HG02852 (cell line): ENCODE measurements at regions not wholly inside any gene's neighbourhood (a gene's known extent, or its start where the extent isn't known, plus 50 kb on each side); places are given as distances from the start of the nearest gene placed in this dataset.

Experiments used
- ATAC-seq: cut with Tn5 transposase; IDR thresholded peaks from one replicate; pipeline ENCODE4 v1.9.1; 2021; ENCODE audit warnings: mild to moderate bottlenecking, moderate library complexity; ENCODE audit not compliant: unreplicated experiment

DNA sequence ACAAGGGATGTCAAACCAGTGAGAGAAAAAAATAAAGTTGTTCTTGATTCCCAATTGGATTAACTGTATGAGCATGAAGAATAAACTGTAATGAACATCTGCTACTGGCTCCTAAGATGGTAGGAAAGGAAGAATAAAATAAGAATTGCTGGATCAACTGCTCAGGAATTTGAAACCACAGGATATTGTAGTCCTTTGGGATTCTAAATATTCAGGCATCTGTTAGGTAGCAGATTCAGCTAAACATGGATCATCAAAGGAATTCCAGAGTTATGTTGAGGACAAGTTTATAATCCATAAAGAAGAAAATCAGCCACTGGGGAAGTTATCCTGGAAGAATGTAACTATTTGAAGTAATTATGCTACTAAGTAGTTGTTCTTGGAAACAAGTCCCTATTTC is 65.8 kb downstream of the ISL1 start:
- ATAC-seq = no peak

DNA sequence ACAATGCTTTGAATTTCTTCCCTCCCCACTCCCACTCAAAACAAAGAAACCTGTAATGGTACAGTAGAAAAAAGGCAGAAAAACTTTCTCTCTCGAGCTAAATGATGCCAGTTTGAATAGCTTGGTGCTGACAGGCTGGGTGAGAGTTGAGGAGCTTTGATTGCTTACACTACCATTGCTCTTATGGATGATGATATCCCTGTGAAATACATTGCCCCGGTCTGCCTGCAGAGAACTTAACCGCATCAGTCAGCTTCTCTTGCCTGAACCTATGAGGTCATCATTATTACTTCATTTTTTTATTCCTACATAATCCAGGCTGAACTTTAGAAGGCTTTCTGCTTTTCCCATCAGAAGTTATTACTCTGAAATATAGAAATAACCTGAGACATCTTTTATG is 69.3 kb downstream of the ISL1 start:
- ATAC-seq = no peak

DNA sequence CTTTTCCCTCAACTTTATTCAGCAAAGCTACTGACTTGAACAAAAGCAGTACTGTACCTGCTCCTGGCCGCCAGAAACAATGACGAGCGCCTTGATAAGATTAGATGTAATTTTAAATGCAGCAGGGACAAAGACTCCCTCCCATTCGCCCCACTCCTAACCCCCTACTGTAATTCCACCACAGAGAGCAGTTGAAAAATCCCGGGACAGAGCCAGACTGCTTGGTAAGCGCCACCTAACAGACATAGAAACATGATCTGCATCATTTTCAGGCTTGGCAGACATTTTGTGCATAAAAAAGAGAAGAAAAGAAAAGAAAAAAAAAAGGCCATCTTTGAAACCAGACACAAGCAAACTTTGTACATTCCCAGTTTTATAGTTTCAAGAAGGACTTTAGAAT is 81.9 kb downstream of the ISL1 start:
- no peak for ATAC-seq

DNA sequence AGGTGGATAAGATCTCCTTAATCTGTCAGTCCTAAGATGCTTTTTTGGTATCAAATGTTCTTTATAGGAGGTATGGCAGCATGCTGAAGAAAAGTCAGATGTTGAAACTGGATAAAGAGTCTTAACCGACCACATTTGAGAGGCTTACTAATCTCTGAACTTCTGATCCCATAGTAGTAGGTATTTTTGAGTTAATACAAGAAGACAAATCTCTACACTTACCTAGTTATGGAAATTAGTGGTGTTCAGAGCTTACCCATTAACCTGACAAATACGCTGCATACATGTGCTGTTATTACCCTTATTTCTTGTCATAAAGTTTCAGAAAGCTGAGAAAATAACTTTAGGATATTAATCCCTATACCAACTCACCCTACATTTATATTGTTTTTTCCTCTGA is 83.0 kb downstream of the ISL1 start:
- ATAC-seq = no peak

DNA sequence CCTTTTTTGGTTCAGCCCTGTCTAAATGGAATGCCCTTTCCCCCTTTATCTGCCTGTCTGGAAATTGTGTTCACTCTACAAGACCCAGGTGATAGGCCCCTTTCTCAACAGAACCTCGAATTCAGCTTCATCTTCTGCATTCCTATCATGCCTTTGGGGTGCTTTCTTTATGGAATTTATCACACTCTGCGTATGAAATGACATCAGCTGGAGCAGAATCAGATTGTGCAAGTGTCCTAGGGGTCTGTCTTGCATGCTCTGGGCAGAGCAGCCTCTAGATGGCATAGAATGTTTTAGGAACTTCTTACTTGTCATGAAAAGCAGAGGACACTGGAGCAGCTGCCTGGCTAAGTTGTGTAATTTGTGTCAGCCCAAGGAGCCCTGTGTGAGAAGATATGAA is 84.9 kb downstream of the ISL1 start:
- no peak for ATAC-seq

DNA sequence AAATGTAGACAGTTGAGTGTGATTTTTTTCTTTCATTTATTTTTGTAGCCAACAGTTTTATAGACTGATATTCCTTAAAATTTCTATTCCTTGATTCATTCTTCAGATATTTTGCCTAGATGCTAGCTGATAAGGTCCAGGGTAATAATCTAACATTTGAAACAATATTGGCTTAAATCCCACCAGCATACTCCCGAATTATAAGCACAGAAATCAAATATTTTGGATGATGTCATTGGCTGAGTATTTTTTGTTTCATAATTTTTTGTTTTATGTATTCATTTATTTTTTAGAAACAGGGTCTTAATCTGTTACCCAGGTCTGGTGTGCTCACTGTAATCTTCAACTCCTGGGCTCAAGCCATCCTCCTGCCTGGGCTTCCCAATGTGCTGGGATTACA is 88.4 kb downstream of the ISL1 start:
- no peak for ATAC-seq

DNA sequence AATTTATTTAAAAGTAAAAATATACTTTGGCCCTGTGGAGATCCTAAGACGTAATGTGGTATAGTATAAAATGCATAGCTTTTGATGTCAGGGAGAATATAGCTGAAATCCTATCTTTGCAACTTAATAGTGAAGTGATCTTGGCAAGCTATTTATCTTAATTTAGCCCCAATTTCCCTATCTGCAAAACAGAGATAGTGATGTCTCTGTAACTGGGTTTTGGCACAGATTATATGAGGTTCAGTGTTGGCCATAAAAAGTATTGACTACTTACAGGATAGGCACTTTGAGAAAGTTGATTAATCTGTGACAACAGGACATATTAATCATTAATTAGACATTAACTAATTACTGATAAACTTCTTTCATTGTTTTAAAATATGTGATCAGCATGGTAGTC is 89.2 kb downstream of the ISL1 start:
- ATAC-seq = no peak

DNA sequence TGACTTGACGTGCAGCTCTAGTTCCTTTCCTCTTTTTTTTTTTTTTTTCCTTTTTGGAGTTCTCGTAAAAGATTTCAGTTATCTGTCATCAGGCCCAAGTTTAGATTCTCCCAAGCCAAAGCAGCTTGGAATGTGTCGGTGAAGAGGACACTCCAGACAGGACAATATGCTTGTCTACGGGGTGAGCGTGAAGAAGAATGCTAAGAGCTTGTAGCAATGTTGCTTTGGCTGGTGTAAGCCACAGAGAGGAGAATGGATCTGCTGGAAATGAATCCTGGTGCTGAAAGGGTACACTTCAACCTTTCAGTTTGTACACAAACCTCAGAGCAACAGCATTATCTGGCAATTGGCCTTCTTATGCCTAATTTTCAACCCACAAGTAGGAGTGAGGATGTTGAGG is 92.4 kb downstream of the ISL1 start:
- no peak for ATAC-seq

DNA sequence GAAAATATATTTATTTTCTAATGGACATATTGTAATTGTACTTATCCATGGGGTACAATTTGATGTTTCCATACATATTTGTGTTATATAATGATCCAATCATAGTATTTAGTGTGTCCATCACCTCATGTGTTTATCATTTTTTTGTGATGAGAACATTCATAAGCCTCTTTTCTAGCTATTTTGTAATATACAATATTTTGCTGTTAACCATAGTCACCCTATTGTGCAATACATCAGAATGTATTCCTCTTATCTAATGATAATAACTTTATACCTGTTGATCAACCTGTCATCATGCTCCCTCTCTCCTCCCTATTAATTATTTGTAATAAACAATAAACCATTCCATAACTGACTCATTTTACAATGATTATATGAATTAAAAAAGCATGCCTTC is 93.2 kb downstream of the ISL1 start:
- ATAC-seq = no peak

DNA sequence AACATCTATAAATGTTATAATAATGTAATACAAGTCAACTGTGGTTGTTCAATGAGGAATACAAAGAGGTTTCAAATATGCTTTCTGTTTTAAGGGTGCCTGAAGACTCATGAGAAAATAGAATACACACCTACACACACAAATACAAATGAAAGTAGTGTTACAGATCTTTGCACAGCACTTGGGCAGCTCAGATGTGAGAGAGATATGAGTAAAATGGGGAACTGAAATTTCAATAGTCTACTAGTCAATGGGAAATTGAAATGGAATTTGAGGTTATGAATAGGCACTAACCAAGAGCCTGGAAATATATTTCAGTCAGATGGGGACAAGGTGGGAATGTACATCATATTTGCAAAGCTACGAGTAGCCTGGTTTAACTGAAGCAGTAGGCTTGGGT is 96.6 kb downstream of the ISL1 start:
- ATAC-seq = peak; percentile 92

DNA sequence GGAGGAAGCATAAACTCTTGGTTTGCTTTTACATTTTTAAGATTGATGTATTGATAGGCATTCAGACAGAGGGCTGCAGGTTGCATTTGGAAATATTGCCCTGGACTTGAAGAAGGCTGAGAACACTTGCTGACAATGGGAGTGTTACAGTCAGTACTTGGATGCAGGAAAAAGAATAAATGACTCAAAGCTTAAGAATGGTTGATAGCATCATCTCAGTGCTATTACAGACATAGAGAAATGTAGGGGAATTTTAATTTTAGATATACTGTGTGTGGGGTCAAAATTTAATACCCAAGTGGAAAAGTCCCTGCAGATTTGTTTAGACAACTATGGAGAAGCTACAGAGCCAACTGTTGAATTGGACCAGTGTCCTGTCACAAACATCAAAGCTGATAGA is 101.1 kb downstream of the ISL1 start:
- ATAC-seq = no peak

DNA sequence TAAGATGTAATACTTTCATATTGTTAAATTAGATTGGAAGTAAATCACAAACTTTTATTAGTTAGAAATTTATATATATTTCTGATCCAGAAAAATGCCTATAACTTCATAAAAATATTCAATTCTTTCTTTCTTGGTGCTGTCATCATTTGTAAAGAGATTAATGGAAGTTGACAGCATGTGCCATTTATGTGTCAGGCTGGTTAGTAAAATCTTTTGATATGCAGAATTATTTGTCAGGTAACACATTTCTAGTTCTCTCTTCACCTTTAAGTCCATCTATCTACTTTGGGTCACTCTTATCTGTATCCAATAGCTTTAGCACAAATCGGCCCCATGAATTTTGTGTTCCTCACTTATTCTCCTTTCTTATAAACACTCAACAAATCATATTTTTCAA is 102.9 kb downstream of the ISL1 start:
- ATAC-seq = no peak

DNA sequence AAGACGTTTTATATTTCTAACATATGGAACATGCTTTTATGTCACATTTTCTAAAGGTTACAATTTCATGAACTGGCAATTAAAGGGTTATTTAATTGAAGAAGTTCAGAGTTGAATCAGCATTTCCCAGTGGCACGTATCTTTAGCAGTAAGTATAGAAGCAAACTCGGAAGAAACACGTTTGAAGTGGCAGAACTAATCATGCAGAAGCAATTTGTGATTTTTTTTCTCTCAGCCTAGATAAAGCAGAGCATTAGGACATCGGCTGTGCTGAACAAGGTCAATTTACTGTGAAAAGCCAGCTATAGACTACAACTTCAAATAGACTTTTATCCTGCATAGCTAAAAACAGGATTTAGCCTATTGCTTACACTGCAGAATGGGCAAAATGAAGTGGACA is 104.7 kb downstream of the ISL1 start:
- no peak for ATAC-seq

DNA sequence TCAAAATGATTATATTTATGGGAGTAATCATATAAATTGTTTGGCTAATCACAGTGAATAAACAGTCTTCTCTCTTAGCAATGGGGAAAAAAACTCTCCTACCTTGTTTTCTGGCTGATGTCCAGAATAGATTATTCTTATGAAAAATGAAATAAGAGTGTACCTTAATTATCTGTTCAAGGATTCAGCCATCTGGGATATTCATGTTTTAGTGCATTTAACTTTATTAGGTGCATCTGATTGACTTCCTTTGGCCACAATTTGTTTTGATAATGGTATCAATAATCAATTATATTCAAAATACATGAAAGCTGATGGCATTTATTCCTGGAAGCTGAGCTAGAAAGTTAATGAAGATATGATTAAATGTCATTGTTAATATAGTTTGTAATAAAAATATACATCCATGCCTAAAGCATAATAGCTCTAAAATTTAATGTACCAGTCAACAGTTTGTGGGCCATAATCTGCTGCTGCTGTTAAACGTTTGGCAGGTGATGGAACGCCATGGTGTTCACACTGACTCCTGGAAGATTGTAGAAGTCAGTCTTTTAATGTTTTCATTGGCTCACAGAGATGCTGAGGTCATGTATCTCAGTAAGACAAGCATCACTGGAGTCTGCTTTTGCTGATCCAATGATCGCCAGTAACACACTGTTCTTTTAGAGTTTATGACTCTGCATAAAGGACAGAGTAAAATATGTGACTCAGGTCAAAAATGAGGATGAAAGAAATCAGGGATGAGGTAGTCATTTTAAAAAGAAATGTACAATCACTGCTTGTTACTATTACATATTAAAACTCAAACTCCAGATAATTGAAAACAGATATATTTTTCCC is 105.8 kb downstream of the ISL1 start:
- ATAC-seq = no peak

DNA sequence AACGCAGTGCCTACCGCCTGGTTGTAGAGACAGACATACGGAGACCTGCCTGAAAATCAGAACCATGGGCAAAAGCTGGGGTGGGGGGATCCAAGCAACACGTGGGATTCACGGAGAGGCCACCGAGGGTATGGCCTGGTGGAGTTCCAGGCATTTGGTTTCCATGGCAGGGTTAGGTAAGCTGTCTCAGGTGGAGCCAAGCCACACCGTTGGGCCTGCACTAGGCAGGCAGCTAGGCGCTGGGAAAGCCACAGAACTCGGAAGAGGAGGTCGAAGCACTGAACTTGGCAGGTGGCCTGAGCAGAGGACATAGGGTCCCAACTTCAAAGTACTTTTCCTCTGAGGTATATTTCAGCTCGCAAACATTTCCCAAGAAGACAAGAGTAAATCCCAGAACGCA is 111.6 kb downstream of the ISL1 start:
- no peak for ATAC-seq

DNA sequence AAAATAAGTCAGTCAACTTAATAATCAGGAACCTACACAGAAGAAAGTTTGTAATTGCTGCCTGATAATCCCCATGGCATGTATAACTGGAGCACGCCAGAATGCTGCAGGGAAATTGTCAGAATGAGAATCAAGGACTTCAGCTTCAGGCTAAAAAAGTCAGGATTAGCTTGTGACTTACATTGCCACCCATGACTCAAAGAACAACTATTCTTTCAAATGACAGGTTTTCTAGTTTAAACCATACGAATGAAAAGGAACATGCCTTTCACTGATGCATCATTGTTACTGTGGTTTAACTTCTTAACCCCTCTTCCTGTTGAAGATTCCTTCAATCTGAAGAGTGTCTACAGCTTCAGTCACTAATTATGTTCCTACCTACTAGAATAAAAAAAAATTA is 112.4 kb downstream of the ISL1 start:
- ATAC-seq = no peak

DNA sequence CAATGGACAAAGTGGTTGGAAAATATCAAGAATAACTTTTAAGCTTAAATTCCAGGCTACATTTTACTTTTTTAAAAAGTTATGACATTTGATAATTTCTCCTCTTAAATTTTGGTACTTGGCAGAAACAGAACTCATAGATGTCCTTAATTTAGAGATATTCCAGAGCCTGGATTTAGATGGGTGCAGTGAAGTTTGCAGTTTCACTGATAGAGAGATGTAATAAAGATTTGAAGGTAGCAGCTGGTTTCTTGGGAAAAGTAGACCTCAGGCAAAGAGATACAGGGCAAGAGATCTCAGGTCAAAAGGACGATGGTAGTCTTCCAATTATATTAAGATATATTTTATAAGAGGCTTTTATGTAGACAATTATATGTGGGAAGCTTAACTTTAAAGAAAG is 134.6 kb downstream of the ISL1 start:
- ATAC-seq = no peak

DNA sequence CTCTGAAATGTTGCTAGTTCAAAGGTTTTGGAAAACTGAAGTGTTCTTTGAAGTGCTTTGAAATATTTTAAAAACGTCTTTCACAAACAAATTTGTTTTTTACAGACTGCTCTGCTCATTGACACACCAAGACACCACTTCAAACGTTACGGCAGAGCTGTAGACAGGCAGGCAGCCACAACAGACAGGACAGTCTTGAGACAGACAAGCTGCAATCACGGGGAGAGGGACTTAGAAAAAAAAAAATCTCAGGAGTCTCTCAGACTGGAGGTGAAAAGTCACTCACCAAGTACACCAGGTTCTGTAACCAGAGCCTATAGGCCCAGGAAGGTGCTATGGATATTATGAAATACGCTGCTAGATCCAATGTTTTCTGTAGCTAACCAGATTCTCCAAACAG is 135.4 kb downstream of the ISL1 start:
- no peak for ATAC-seq

DNA sequence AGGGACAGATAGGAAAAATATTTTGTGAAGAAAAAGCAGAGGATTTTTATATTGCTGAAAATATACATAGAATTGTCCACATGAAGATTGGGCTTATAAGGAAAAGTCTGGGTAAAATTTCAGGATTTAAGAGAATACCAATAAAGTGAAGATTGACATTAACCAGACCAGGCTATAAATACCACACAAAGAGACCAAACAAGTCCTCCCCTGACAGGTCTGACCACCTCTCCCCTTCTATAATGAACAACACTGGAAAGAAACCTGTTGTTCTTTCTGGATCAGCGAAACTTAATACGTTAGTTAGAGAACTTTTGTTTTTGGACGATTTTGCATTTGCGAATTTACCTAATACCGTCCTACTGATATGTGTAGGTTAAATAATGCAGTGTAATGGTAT is 138.3 kb downstream of the ISL1 start:
- ATAC-seq = no peak

DNA sequence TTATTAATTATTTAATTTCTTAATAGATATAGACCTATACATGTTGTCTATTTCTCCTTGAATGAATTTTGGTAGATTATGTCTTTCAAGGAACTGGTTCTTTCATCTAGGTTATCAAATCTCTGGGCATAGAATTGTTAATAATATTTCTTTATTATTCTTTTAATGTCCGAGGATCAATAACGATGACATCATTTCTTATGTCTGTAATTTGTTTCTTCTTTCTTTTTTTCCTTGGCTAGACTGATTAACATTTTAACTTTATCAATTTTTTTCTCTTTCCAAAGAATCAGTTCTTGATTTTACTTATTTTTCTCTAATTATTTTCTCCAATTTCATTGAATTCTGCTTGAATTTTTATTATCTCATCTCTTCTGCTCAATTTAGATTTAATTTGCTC is 156.0 kb downstream of the ISL1 start:
- ATAC-seq = no peak

DNA sequence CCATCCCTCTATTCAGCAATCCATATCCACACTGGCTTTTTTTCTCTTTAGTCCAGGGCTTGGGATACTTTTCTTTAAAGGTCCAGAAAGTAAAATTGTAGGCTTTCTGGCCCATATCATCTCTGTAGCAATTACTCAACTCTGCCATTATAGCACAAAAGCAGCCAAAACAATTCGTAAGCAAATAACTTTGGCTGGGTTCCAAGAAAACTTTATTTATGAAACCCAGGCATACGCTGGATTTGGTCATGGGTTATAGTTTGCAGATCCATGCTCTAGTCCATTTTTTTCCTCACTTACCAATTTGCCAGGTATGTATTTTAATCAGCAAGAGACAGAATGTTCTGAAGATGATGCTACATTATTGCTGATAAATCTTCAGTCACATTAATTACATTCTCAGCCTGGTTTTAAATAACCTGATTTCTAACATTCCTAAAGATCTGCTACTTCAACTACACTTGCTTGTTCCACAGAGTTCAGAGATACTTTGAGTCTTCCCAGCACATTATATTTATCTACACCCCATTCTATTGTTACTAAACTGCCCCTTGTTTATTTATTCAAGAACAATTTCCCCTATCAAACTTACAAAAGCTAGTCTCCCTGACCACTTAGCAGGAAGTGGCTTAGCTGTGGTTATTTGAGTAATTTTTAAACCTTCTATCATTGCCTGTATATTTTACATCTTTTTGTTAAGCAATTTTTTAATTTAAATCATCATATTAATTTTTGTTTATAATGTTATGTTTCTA is 161.0 kb downstream of the ISL1 start:
- ATAC-seq = no peak

DNA sequence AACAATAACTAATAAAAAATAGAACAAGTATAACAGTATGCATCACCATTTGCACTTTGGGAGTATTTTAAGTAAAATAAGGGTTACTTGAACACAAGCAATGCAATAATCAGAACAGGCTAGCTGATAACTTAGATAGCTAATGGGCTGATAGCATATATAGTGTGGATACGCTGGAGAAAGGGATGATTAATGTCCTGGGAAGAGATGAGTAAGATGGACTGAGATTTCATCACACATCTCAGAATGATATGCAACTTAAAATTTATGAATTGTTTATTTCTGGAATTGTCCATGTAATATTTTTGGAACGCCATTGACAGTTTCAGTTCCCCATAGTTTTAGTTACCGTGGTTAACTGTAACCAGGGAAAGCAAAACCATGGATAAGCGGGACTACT is 173.6 kb downstream of the ISL1 start:
- ATAC-seq = no peak

DNA sequence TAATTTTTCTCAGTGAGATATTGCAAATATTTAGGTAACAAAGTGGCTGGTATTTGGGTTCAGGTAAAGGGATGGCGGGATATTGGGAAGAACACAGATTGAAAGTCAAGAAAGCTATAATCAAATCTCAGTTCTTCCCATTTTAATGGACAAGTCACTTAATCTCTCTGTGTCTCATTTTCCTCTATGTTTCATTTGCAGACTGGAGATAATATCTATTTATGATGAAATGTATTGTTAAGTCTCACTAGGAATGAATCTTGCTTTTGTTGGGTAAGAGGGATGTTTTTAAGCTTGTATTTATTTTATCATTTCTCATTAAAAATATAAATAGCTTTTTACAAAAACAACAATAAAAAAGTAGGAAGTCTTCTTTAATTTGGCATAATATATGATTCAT is 175.4 kb downstream of the ISL1 start:
- ATAC-seq = no peak
